H9 (cell line): ENCODE measurements at regions not wholly inside any gene's neighbourhood (a gene's known extent, or its start where the extent isn't known, plus 50 kb on each side); places are given as distances from the start of the nearest gene placed in this dataset.

ENCODE experiments used
- DNase-seq: peaks from one replicate; pipeline ENCODE4 v3.0.0-alpha.2; 2017
- H2AFZ ChIP-seq: one replicate; pipeline ENCODE4 v1.6.1; 2013; ENCODE audit warnings: mild to moderate bottlenecking, low read length, control low read depth, moderate library complexity
- H2AK5ac ChIP-seq: 2 replicates; pipeline ENCODE4 v1.6.1; 2013; ENCODE audit warnings: low read length, control low read depth, mixed read lengths; ENCODE audit not compliant: insufficient read length
- H2BK120ac ChIP-seq: one replicate; pipeline ENCODE4 v1.6.1; 2013; ENCODE audit warnings: low read depth, mild to moderate bottlenecking, low read length, control low read depth, inconsistent platforms; ENCODE audit not compliant: poor library complexity, severe bottlenecking
- H2BK12ac ChIP-seq: 2 replicates; pipeline ENCODE4 v1.6.1; 2013; ENCODE audit warnings: low read length, control low read depth, mixed read lengths, low read depth; ENCODE audit not compliant: insufficient read length
- H2BK15ac ChIP-seq: 2 replicates; pipeline ENCODE4 v1.6.1; 2013; ENCODE audit warnings: low read depth, low read length, control low read depth
- H2BK20ac ChIP-seq: one replicate; pipeline ENCODE4 v1.6.1; 2013; ENCODE audit warnings: low read depth, mild to moderate bottlenecking, low read length, control low read depth, inconsistent platforms; ENCODE audit not compliant: poor library complexity, severe bottlenecking
- H2BK5ac ChIP-seq: 2 replicates; pipeline ENCODE4 v1.6.1; 2013; ENCODE audit warnings: low read length, control low read depth, mixed read lengths; ENCODE audit not compliant: insufficient read length
- H3K14ac ChIP-seq: 2 replicates; pipeline ENCODE4 v1.6.1; 2013; ENCODE audit warnings: low read length, control low read depth; ENCODE audit not compliant: insufficient read depth
- H3K18ac ChIP-seq: 2 replicates; pipeline ENCODE4 v1.6.1; 2013; ENCODE audit warnings: low read depth, mild to moderate bottlenecking, mixed read lengths, low read length, control low read depth; ENCODE audit not compliant: insufficient read length
- H3K23ac ChIP-seq: 2 replicates; pipeline ENCODE4 v1.6.1; 2013; ENCODE audit warnings: low read length, control low read depth, mixed read lengths, low read depth; ENCODE audit not compliant: insufficient read length
- H3K23me2 ChIP-seq: 2 replicates; pipeline ENCODE4 v1.6.1; 2013; ENCODE audit warnings: low read depth, mild to moderate bottlenecking, mixed read lengths, low read length, control low read depth; ENCODE audit not compliant: insufficient read length, poor library complexity, severe bottlenecking
- H3K27ac ChIP-seq: 2 replicates; pipeline ENCODE4 v1.5.1; 2013; ENCODE audit warnings: low read length, control low read depth, mixed read lengths, low read depth; ENCODE audit not compliant: insufficient read length
- H3K27me3 ChIP-seq: 2 replicates; pipeline ENCODE4 v1.6.1; 2013; ENCODE audit warnings: low read length, control low read depth, inconsistent platforms; ENCODE audit not compliant: insufficient read depth
- H3K4ac ChIP-seq: 2 replicates; pipeline ENCODE4 v1.6.1; 2013; ENCODE audit warnings: low read depth, mild to moderate bottlenecking, control low read depth, inconsistent platforms, low read length, moderate library complexity
- H3K4me1 ChIP-seq: 2 replicates; pipeline ENCODE4 v1.6.1; 2013; ENCODE audit warnings: low read length, control low read depth, inconsistent platforms; ENCODE audit not compliant: insufficient read depth
- H3K4me2 ChIP-seq: 2 replicates; pipeline ENCODE4 v1.6.1; 2013; ENCODE audit warnings: low read length, control low read depth, mixed read lengths; ENCODE audit not compliant: insufficient read length, insufficient read depth
- H3K56ac ChIP-seq: 2 replicates; pipeline ENCODE4 v1.6.1; 2013; ENCODE audit warnings: low read depth, mild to moderate bottlenecking, mixed read lengths, low read length, control low read depth; ENCODE audit not compliant: insufficient read length
- H3K79me1 ChIP-seq: 2 replicates; pipeline ENCODE4 v1.6.1; 2013; ENCODE audit warnings: low read depth, mild to moderate bottlenecking, moderate library complexity, low read length, control low read depth, inconsistent platforms; ENCODE audit not compliant: insufficient read depth, poor library complexity, severe bottlenecking
- H3K79me2 ChIP-seq: 2 replicates; pipeline ENCODE4 v1.6.1; 2013; ENCODE audit warnings: low read length, control low read depth, inconsistent platforms; ENCODE audit not compliant: insufficient read depth
- H3K9ac ChIP-seq: 2 replicates; pipeline ENCODE4 v1.6.1; 2013; ENCODE audit warnings: low read length, control low read depth, mixed read lengths; ENCODE audit not compliant: insufficient read length; ENCODE audit errors: extremely low read depth
- H3K9me3 ChIP-seq: one replicate; pipeline ENCODE4 v1.6.1; 2013; ENCODE audit warnings: low read depth, low read length, inconsistent platforms; ENCODE audit not compliant: control insufficient read depth
- H3T11ph ChIP-seq: one replicate; pipeline ENCODE4 v1.6.1; 2013; ENCODE audit warnings: mild to moderate bottlenecking, low read length, control low read depth, inconsistent platforms
- H4K20me1 ChIP-seq: one replicate; pipeline ENCODE4 v1.6.1; 2013; ENCODE audit not compliant: control insufficient read depth, insufficient read length, insufficient read depth
- H4K5ac ChIP-seq: 2 replicates; pipeline ENCODE4 v1.6.1; 2013; ENCODE audit warnings: low read depth, mild to moderate bottlenecking, mixed read lengths, low read length, control low read depth; ENCODE audit not compliant: insufficient read length
- H4K8ac ChIP-seq: replicated peaks from 2 replicates; pipeline ENCODE4 v1.6.1; 2013; ENCODE audit warnings: low read length, control low read depth, mixed read lengths, low read depth; ENCODE audit not compliant: insufficient read length
- H4K91ac ChIP-seq: 2 replicates; pipeline ENCODE4 v1.6.1; 2013; ENCODE audit warnings: low read depth, mild to moderate bottlenecking, moderate library complexity, mixed read lengths, low read length, control low read depth; ENCODE audit not compliant: insufficient read length
- H3K27ac Mint-ChIP-seq, 3 experiments: 2 replicates in 2 of 3; 3 replicates in 1 of 3; pipeline ENCODE4 v1.8.0; 2020 to 2021; ENCODE audit warnings: mixed read lengths in 3 of 3, mild to moderate bottlenecking in 1 of 3, moderate library complexity in 1 of 3
- H3K27me3 Mint-ChIP-seq: 2 replicates; pipeline ENCODE4 v1.8.0; 2021; ENCODE audit warnings: low read depth, mild to moderate bottlenecking, moderate library complexity, mixed read lengths
- H3K36me3 Mint-ChIP-seq, 3 experiments: 2 replicates in 2 of 3; 3 replicates in 1 of 3; pipeline ENCODE4 v1.8.0; 2020 to 2021; ENCODE audit warnings: low read depth in 3 of 3, mixed read lengths in 3 of 3; ENCODE audit not compliant: insufficient read depth in 1 of 3
- H3K4me1 Mint-ChIP-seq, 2 experiments: 2 replicates each; pipeline ENCODE4 v1.8.0; 2020; ENCODE audit warnings: mixed read lengths in 2 of 2
- H3K4me3 Mint-ChIP-seq, 2 experiments: 2 replicates in 1 of 2; 3 replicates in 1 of 2; pipeline ENCODE4 v1.8.0; 2020 to 2021; ENCODE audit warnings: mild to moderate bottlenecking in 2 of 2, mixed read lengths in 2 of 2, moderate library complexity in 1 of 2
- H3K9me3 Mint-ChIP-seq, 2 experiments: 2 replicates in 1 of 2; 3 replicates in 1 of 2; pipeline ENCODE4 v1.8.0; 2020; ENCODE audit warnings: mild to moderate bottlenecking in 2 of 2, mixed read lengths in 2 of 2, moderate library complexity in 1 of 2
- TF ChIP-seq, protein P1 (sequence below): fragments of 200-600 bp; sonication (generic); conservative IDR thresholded peaks from 3 replicates; pipeline ENCODE4 v1.8.0; 2021; ENCODE audit warnings: antibody characterized with exemption, mild to moderate bottlenecking

DNA sequence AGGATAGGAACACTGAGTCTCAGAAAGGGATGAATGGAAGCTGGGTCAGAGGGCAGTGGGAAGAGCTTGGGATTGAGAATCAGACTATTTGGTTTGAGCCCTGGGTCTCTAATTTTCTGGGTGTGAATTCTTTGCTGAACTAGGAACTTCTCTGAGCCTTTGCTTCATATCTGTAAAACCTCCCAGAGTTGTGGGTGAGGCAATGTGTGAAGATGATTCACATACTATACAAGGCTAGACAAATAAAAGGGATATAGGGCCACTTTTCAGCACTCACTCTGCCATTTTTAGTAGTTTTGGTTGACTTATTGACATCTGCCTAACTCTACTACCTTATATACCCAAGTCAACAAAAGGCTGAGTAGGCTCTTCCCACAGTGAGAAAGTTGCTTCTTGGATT is 77.7 kb upstream of the JUN start:
- Histone ChIP-seq H3K79me2 (no peaks in the 10 kb centered on the region), H4K5ac (no peak overlapping the region), H2BK120ac (no peak overlapping the region), H2AFZ (no peak overlapping the region), H4K20me1 (no peaks in the 10 kb centered on the region), H2BK20ac (no peak overlapping the region), H3K4ac (no peak overlapping the region), H3K79me1 (no peaks in the 10 kb centered on the region), H2BK12ac (no peak overlapping the region), H3K27me3 (no peaks in the 10 kb centered on the region; the same call in 1 of the 2 replicates), H3K9me3 (no peaks in the 10 kb centered on the region), H3K4me2 (no peak overlapping the region), H3K4me1 (peaks cover 5% of the 10 kb centered on the region), H3K23ac (no peak overlapping the region), H2AK5ac (no peak overlapping the region), H4K91ac (no peak overlapping the region), H3K23me2 (no peaks in the 10 kb centered on the region), H3K14ac (no peak overlapping the region), H3K9ac (no peak overlapping the region), H4K8ac (no peak overlapping the region), H3K56ac (no peak overlapping the region), H2BK15ac (no peak overlapping the region), H2BK5ac (no peak overlapping the region), H3K27ac (no peak overlapping the region), H3K18ac (no peak overlapping the region), H3T11ph (no peak overlapping the region)
- peaks cover 21 to 32% of the 10 kb centered on the region in 2 experiments for H3K4me1 Mint-ChIP-seq
- no peak for DNase-seq
- H3K4me3 Mint-ChIP-seq, result no peak overlapping the region
- peaks cover 10% of the 10 kb centered on the region for H3K27me3 Mint-ChIP-seq
- no peak overlapping the region for H3K27ac Mint-ChIP-seq
- no peaks in the 10 kb centered on the region for H3K9me3 Mint-ChIP-seq
- TF ChIP-seq, protein P1, sequence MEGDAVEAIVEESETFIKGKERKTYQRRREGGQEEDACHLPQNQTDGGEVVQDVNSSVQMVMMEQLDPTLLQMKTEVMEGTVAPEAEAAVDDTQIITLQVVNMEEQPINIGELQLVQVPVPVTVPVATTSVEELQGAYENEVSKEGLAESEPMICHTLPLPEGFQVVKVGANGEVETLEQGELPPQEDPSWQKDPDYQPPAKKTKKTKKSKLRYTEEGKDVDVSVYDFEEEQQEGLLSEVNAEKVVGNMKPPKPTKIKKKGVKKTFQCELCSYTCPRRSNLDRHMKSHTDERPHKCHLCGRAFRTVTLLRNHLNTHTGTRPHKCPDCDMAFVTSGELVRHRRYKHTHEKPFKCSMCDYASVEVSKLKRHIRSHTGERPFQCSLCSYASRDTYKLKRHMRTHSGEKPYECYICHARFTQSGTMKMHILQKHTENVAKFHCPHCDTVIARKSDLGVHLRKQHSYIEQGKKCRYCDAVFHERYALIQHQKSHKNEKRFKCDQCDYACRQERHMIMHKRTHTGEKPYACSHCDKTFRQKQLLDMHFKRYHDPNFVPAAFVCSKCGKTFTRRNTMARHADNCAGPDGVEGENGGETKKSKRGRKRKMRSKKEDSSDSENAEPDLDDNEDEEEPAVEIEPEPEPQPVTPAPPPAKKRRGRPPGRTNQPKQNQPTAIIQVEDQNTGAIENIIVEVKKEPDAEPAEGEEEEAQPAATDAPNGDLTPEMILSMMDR, result no peak
- H3K36me3 Mint-ChIP-seq, result no peaks in the 10 kb centered on the region
